ENCODE measurements at regions not wholly inside any gene's neighbourhood (a gene's known extent, or its start where the extent isn't known, plus 50 kb on each side); places are given as distances from the start of the nearest gene placed in this dataset.

DNA sequence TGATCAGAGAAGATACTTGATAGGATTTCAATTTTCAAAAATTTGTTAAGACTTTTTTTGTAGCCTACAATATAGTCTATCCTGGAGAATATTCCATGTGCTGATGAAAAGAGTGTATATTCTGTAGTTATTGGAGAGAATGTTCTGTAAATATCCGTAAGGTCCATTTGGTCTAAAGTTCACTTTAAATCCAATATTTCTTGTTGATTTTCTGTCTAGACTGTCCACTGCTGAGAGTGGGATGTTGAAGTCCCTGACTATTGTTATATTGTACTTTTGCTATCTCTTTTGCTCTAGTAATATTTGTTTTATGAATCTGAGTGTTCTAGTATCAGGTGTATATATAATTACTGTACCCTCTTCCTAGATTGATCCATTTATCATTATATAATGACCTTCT is 406.2 kb upstream of the CNTN4 start:
- Histone ChIP-seq H3K9me3 (ENCODE audit: low read length) (no peaks in the 10 kb centered on the region), H3F3A (ENCODE audit: insufficient read depth, low read length, poor library complexity, severe bottlenecking) (no peaks in the 10 kb centered on the region), H4K20me1 (ENCODE audit: insufficient read depth) (no peaks in the 10 kb centered on the region), H3K27ac (ENCODE audit: low read length) (no peak overlapping the region), H3K36me3 (ENCODE audit: insufficient read depth, low read length) (no peaks in the 10 kb centered on the region), H2AFZ (ENCODE audit: low read depth, low read length) (no peak overlapping the region), H3K4me3 (ENCODE audit: low read length) (no peak overlapping the region), H3K27me3 (ENCODE audit: insufficient read depth, low read depth, low read length) (no peaks in the 10 kb centered on the region), H3K79me2 (replicated peaks; ENCODE audit: insufficient read depth, low read length) (no peaks in the 10 kb centered on the region), H3K9me2 (ENCODE audit: insufficient read depth, low read length) (no peaks in the 10 kb centered on the region), H3K4me2 (ENCODE audit: low read length) (no peak overlapping the region), H3K9ac (ENCODE audit: low read length) (no peak overlapping the region)
- TF ChIP-seq POLR2AphosphoS5 (IDR thresholded peaks at IDR 0.05) (no peak), EZH2 (IDR thresholded peaks at IDR 0.05; ENCODE audit: borderline replicate concordance, insufficient read depth, low read length, poor library complexity, severe bottlenecking) (no peak), EP300 (conservative IDR thresholded peaks at IDR 0.05; ENCODE audit: poor library complexity, severe bottlenecking) (no peak), SMC3 (conservative IDR thresholded peaks at IDR 0.05; ENCODE audit: poor library complexity) (no peak), TAF1 (IDR thresholded peaks at IDR 0.05; ENCODE audit: low read depth) (no peak), RAD21 (conservative IDR thresholded peaks at IDR 0.05) (no peak), MXI1 (conservative IDR thresholded peaks at IDR 0.05; ENCODE audit: poor library complexity, severe bottlenecking) (no peak)
- TF ChIP-seq, protein P1, sequence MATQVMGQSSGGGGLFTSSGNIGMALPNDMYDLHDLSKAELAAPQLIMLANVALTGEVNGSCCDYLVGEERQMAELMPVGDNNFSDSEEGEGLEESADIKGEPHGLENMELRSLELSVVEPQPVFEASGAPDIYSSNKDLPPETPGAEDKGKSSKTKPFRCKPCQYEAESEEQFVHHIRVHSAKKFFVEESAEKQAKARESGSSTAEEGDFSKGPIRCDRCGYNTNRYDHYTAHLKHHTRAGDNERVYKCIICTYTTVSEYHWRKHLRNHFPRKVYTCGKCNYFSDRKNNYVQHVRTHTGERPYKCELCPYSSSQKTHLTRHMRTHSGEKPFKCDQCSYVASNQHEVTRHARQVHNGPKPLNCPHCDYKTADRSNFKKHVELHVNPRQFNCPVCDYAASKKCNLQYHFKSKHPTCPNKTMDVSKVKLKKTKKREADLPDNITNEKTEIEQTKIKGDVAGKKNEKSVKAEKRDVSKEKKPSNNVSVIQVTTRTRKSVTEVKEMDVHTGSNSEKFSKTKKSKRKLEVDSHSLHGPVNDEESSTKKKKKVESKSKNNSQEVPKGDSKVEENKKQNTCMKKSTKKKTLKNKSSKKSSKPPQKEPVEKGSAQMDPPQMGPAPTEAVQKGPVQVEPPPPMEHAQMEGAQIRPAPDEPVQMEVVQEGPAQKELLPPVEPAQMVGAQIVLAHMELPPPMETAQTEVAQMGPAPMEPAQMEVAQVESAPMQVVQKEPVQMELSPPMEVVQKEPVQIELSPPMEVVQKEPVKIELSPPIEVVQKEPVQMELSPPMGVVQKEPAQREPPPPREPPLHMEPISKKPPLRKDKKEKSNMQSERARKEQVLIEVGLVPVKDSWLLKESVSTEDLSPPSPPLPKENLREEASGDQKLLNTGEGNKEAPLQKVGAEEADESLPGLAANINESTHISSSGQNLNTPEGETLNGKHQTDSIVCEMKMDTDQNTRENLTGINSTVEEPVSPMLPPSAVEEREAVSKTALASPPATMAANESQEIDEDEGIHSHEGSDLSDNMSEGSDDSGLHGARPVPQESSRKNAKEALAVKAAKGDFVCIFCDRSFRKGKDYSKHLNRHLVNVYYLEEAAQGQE (IDR thresholded peaks at IDR 0.05; ENCODE audit: borderline replicate concordance) = no peak
- TF ChIP-seq, protein P2, sequence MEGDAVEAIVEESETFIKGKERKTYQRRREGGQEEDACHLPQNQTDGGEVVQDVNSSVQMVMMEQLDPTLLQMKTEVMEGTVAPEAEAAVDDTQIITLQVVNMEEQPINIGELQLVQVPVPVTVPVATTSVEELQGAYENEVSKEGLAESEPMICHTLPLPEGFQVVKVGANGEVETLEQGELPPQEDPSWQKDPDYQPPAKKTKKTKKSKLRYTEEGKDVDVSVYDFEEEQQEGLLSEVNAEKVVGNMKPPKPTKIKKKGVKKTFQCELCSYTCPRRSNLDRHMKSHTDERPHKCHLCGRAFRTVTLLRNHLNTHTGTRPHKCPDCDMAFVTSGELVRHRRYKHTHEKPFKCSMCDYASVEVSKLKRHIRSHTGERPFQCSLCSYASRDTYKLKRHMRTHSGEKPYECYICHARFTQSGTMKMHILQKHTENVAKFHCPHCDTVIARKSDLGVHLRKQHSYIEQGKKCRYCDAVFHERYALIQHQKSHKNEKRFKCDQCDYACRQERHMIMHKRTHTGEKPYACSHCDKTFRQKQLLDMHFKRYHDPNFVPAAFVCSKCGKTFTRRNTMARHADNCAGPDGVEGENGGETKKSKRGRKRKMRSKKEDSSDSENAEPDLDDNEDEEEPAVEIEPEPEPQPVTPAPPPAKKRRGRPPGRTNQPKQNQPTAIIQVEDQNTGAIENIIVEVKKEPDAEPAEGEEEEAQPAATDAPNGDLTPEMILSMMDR (IDR thresholded peaks at IDR 0.05; ENCODE audit: poor library complexity, severe bottlenecking) = no peak

DNA sequence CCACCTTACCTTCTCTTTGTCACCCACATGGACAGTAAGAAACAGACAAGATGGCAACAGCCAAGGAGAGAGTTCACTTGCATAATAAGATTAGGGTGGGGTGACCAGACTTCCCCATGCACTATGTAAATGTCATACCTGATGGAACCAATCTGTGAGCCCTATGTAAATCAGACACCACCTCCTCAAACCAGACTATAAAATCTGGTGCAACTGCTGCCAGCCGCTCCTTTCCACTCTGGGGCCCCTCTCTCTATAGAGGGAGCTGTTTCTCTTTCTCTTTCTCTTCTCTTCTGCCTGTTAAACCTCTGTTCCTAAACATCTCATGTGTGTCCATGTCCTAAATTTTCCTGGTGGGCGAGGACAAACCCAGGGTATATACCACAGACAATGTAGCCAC is 405.5 kb upstream of the CNTN4 start:
- no peaks in the 10 kb centered on the region for H3K9me2 ChIP-seq (ENCODE audit: insufficient read depth, low read length)
- H4K20me1 ChIP-seq (ENCODE audit: insufficient read depth) = no peaks in the 10 kb centered on the region
- no peaks in the 10 kb centered on the region for H3K27me3 ChIP-seq (ENCODE audit: insufficient read depth, low read depth, low read length)
- no peak overlapping the region for H3K4me2 ChIP-seq (ENCODE audit: low read length)
- H3K9me3 ChIP-seq (ENCODE audit: low read length) = no peaks in the 10 kb centered on the region
- H3K36me3 ChIP-seq (ENCODE audit: insufficient read depth, low read length) = no peaks in the 10 kb centered on the region
- TF ChIP-seq POLR2AphosphoS5 (IDR thresholded peaks at IDR 0.05) (no peak), EP300 (conservative IDR thresholded peaks at IDR 0.05; ENCODE audit: poor library complexity, severe bottlenecking) (no peak), SMC3 (conservative IDR thresholded peaks at IDR 0.05; ENCODE audit: poor library complexity) (no peak), MXI1 (conservative IDR thresholded peaks at IDR 0.05; ENCODE audit: poor library complexity, severe bottlenecking) (no peak), RAD21 (conservative IDR thresholded peaks at IDR 0.05) (no peak), EZH2 (IDR thresholded peaks at IDR 0.05; ENCODE audit: borderline replicate concordance, insufficient read depth, low read length, poor library complexity, severe bottlenecking) (no peak), TAF1 (IDR thresholded peaks at IDR 0.05; ENCODE audit: low read depth) (no peak)
- TF ChIP-seq, protein P2 (IDR thresholded peaks at IDR 0.05; ENCODE audit: poor library complexity, severe bottlenecking) = no peak
- TF ChIP-seq, protein P1 (IDR thresholded peaks at IDR 0.05; ENCODE audit: borderline replicate concordance) = no peak
- H2AFZ ChIP-seq (ENCODE audit: low read depth, low read length) = no peak overlapping the region
- no peaks in the 10 kb centered on the region for H3F3A ChIP-seq (ENCODE audit: insufficient read depth, low read length, poor library complexity, severe bottlenecking)
- no peaks in the 10 kb centered on the region for H3K79me2 ChIP-seq (replicated peaks; ENCODE audit: insufficient read depth, low read length)
- H3K9ac ChIP-seq (ENCODE audit: low read length) = no peak overlapping the region
- no peak overlapping the region for H3K27ac ChIP-seq (ENCODE audit: low read length)
- no peak overlapping the region for H3K4me3 ChIP-seq (ENCODE audit: low read length)
